ENCODE measurements at regions not wholly inside any gene's neighbourhood (a gene's known extent, or its start where the extent isn't known, plus 50 kb on each side); places are given as distances from the start of the nearest gene placed in this dataset.

DNA sequence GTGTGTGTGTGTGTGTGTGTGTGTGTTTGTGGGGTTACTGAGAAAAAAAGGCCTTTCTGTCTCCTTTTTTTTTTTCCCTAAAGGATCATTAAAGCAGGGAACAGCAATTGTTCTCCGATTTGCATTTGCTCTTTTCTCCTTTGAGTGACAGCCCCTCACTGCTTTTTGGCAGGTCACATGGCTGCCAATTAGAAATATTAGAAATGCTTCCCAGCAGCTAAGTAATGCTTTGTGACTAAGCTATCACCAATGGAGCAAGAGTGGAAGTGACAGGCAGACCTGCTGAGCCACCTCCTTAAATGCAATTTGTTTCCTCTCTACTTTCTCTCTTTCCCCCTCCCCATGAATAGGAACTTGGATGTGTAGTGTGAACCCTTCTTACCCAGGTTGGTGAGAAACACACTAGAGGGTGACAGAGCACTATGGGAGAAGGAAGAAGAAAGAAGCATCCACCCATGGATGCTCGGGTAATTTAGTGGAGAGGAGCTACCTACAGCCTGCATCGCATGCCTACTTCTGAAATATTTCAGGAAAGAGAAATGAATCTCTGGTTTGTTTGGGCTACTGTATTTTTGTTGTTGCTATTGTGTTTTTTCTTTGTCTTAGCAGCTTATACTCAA lies 165.2 kb upstream of the PDZRN3 start:
- in situ Hi-C loops (cut with HindIII; ENCODE audit: low pct_ligation_motif_present, low sequenced_read_pairs): no loop called here
- no peaks in the 10 kb centered on the region for H3K36me3 ChIP-seq (replicated peaks)
- H3K27me3 ChIP-seq (replicated peaks): no peaks in the 10 kb centered on the region
- H3K27ac ChIP-seq: no peak overlapping the region
- no peak overlapping the region for H3K4me3 ChIP-seq (ENCODE audit: low read depth, low read length)
- TF ChIP-seq CTCF (IDR thresholded peaks at IDR 0.05; ENCODE audit: low read depth, low read length, missing control alignments): no peak
- DNase-seq: no peak

GRCh38 chr3:73787620-73788019 lies 162.9 kb upstream of the PDZRN3 start:
- TF ChIP-seq CTCF (IDR thresholded peaks at IDR 0.05; ENCODE audit: low read depth, low read length, missing control alignments): no peak
- DNase-seq: no peak
- Histone ChIP-seq H3K4me3 (ENCODE audit: low read depth, low read length) (no peak overlapping the region), H3K27ac (no peak overlapping the region), H3K36me3 (replicated peaks) (no peaks in the 10 kb centered on the region), H3K27me3 (replicated peaks) (no peaks in the 10 kb centered on the region)
- in situ Hi-C loops (cut with HindIII; ENCODE audit: low pct_ligation_motif_present, low sequenced_read_pairs): no loop called here

GRCh38 chr3:73786998-73787397 lies 162.3 kb upstream of the PDZRN3 start:
- Histone ChIP-seq H3K27me3 (replicated peaks) (no peaks in the 10 kb centered on the region), H3K4me3 (ENCODE audit: low read depth, low read length) (no peak overlapping the region), H3K27ac (peak overlapping the region; percentile 60), H3K36me3 (replicated peaks) (no peaks in the 10 kb centered on the region)
- DNase-seq: no peak
- in situ Hi-C loops (cut with HindIII; ENCODE audit: low pct_ligation_motif_present, low sequenced_read_pairs): no loop called here
- no peak for TF ChIP-seq CTCF (IDR thresholded peaks at IDR 0.05; ENCODE audit: low read depth, low read length, missing control alignments)

- in situ Hi-C loops (cut with HindIII; ENCODE audit: low pct_ligation_motif_present, low sequenced_read_pairs): no loop called here
- H3K36me3 ChIP-seq (replicated peaks): no peaks in the 10 kb centered on the region
- peak; percentile 97 for DNase-seq
- H3K4me3 ChIP-seq (ENCODE audit: low read depth, low read length): no peak overlapping the region
- no peak for TF ChIP-seq CTCF (IDR thresholded peaks at IDR 0.05; ENCODE audit: low read depth, low read length, missing control alignments)
- peak overlapping the region; percentile 60 for H3K27ac ChIP-seq
- H3K27me3 ChIP-seq (replicated peaks): no peaks in the 10 kb centered on the region
Observed at GRCh38 chr3:73786321-73786807, 161.6 kb upstream of the PDZRN3 start.

GRCh38 chr3:73784686-73785392 lies 160.1 kb upstream of the PDZRN3 start:
- in situ Hi-C loops (cut with HindIII; ENCODE audit: low pct_ligation_motif_present, low sequenced_read_pairs): no loop called here
- peak overlapping the region; percentile 28 for H3K27ac ChIP-seq

More at GRCh38 chr3:73784686-73785392, 160.1 kb upstream of the PDZRN3 start:
- H3K4me3 ChIP-seq (ENCODE audit: low read depth, low read length): no peak overlapping the region
- H3K27me3 ChIP-seq (replicated peaks): no peaks in the 10 kb centered on the region
- TF ChIP-seq CTCF (IDR thresholded peaks at IDR 0.05; ENCODE audit: low read depth, low read length, missing control alignments): no peak
- H3K36me3 ChIP-seq (replicated peaks): no peaks in the 10 kb centered on the region
- no peak for DNase-seq

Measured in brain microvascular endothelial cell (primary cell).